NCI-H2171 (cell line): ENCODE measurements at regions not wholly inside any gene's neighbourhood (a gene's known extent, or its start where the extent isn't known, plus 50 kb on each side); places are given as distances from the start of the nearest gene placed in this dataset.
"Not testable (repeated sequence)": the region's sequence is repeated elsewhere in the genome, so short reads cannot be mapped to it uniquely, and the experiment has no call there.

Source experiments
- DNase-seq: peaks from one replicate; lab custom pipeline; 2025; lab: John Stamatoyannopoulos, UW

DNA sequence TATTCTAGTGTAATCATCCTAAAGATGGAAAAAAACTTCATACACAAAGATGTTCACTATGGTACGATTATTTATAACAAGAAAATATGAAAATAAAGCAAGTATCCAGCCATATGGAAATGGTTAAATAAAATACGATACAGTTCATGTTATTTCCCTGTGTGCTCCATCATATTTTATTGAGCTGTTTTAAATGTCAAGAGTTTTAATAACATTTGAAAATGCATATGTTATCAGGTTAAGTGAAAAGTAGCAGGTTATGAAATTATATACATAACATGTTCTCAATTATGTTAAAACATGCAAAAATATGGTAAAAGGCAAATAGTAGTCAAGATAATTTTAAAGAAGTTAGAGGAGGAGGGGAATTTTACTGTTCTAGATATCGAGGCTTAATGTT, 192.0 kb downstream of the HNRNPD start:
- no peak for DNase-seq

DNA sequence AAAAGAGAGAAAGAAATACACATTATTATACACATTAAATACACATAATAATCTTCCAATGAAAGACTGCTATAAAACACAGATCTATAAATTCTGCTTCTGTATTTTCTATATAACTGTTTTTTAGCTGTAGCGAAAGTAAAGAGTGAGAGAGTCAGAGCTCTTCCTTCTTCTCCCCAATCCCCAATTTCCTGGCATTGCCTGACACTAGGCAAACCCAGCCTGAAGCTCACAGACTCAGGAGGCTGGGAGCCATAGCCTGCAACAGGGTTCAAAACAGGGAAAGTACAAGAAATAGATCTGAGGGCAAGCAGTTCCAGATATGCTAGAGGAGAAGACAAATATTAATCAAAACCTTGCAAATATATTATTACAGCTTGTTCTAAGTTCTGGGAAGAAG, 201.6 kb downstream of the HNRNPD start:
- no peak for DNase-seq

DNA sequence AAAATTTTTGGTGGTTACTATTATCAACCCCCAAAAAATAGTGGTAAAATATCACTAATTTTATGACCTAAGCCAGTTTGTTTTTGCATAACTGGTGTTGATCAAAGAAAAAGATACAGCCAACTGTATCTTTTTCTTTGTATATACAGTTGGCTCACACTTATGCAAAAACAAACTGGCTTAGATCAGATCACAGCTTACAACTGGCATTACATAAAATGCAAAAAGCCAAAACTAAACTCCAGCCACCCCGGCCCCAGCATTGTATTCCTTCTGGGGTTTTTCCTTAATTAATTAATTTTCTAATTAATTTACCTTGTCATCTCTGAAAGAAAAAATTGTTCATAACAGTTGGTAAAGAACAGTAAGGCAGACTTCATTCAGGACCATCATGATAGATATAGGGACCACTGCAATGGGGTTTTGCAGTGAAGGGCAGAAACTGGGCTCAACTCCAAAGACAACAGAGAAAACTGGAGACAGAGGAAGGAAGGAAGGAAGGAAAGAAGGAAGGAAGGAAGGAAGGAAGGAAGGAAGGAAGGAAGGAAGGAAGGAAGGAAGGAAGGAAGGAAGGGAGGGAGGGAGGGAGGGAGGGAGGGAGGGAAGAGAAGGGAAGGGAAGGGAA, 202.1 kb downstream of the HNRNPD start:
- no peak for DNase-seq

DNA sequence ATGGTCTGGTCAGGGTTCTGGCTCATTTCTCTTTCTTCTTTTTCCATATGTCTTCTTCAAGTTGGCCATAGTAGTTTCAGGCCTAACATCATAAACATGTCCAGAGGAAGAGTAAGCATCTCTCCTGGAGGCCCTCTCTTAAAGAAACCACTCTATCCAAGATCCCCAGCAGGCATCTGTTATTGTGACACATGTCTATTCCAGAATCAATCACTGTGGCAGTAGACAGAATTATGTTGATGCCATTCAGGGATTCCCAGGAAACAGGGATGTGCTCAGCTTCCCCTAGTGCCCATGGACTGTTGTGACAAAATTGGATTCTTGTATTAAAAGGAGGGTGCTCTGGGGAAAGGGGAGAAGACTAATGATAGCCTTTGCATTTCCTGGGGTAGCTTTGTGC, 224.0 kb downstream of the HNRNPD start:
- DNase-seq, result no peak

DNA sequence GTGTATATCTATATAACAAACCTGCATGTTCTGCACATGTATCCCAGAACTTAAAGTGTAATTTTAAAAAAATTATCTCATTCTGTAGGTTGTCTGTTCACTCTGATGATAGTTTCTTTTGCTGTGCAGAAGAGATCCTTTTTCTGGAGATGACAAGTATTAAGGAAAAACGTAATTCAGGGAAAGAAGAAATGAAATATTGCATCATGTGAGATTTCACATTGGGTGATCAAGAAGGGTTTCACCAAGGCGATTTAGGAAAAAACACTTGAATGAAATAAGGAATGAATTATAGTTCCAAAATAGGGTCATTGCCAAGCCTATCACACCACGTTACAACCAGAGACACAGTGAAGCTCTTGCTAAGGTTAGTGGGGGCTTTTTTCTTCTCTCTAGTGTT, 227.9 kb downstream of the HNRNPD start:
- no peak for DNase-seq

DNA sequence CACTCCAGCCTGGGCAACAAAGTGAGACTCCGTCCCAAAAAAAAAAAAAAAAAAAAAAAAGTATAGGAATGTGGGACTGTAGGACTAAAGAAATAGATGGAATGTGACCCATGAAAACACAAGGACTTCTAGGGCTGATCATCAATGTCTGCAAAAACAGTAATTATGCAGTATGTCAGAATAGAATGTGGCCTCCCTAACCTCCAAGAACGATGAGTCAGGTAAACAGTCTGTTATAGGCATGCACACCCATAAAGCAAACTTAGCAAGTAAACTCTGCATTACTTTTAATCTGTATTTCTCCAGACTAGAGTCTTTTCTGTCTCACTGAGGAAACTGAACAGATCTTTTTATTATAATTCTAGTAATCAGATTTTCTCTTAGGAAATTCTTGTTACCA, 233.4 kb downstream of the HNRNPD start:
- no peak for DNase-seq

DNA sequence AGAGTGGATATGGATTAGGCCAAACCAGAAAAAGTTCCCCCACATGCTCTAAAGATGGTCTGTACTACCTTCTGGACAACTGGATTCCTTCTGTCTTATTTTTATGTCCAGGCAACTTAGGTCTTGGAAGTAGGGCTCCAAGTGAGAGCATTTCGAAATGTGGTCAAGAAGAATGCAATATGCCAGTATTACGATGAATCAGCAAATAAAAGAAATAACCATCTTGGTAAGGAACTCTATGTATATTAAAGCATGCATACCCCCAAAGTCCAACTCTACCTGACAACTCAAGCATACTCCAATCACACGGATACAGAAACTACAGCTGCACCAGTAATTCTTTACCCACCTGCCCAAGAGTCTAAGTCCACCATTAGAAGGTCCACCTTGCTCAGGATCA, 234.5 kb downstream of the HNRNPD start:
- no peak for DNase-seq

DNA sequence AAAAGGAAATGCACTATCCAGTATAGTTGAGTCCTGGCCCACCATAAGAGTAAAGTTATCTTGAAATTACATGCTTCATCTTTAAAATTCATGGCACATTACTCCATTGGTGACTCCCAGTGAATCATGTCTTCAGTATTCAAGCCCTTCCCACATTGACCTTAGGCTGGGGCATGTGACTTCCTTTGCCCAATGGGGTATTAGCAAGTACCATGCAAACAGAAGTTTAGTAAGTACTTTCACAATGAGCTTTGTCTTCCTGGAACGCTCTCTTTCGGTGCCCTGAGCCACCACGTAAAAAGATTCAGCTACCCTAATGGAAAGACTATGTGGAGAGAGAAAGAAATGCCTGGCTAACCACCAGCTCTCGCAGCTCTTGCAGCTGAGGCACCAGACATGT, 235.4 kb downstream of the HNRNPD start:
- DNase-seq, result no peak

DNA sequence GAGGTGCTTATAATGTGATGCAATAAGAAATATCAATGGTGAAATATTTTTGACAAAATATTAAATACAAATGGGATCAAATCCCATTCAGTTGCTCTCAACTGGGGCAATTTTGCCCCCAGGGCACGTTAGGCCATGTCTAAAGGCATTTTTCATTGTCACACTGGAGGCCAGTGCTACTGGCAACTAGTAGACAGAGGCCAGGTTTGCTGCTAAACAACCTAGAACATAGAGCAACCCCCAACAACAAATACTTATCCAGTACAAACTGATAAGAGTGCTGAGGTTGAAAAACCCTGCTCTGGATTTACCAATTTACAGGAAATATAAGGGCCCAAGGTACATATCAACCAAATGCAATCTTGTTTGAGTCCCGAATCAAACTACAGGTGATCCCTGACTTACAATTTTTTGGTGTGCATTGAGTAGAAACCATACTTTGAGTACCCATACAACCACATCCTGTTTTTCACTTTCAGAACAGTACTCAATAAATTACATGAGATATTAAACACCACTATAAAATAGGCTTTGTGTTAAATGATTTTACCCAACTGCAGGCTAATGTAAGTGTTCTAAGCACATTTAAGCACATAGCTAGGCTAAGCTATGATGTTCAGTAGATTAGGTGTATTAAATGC, 237.5 kb downstream of the HNRNPD start:
- DNase-seq, result no peak

DNA sequence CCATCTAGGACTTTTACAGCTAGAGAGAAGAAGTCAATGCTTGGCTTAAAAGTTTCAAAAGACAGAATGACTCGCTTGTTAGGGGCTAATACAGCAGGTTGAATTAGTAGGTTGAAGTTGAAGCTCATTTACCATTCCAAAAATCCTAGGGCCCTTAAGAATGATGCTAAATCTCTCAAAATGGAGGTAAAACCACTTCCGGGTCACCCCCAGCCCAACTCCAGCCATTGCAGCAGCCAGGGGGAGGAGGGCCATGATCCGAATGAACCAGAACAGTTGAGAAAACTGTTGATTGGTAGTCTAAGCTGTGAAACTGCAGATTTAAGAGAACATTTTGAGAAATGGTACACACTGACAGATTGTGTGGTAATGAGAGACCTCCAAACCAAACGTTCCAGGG, 245.4 kb downstream of the HNRNPD start:
- DNase-seq, result no peak

DNA sequence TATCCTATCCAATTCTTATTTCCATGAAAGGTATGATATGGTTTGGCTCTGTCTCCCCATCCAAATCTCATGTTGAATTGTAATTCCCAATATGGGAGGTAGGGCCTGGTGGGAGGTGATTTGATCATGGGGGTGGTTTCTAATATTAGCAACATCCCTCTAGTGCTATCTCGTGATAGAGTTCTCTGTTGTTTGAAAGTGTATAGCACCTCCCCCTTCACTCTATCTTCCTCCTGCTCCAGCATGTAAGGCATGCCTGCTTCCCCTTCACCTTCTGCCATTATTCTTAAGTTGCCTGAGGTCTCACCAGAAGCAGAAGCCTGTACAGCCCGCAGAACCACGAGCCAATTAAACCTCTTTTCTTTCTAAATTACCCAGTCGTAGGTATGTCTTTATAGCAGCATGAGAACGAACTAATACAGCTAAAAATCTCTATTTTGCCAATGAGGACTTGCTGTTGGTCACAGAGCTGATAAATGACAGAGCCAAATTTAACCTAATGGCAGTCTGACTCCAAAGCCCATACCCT, 247.2 kb downstream of the HNRNPD start:
- DNase-seq, result no peak

DNA sequence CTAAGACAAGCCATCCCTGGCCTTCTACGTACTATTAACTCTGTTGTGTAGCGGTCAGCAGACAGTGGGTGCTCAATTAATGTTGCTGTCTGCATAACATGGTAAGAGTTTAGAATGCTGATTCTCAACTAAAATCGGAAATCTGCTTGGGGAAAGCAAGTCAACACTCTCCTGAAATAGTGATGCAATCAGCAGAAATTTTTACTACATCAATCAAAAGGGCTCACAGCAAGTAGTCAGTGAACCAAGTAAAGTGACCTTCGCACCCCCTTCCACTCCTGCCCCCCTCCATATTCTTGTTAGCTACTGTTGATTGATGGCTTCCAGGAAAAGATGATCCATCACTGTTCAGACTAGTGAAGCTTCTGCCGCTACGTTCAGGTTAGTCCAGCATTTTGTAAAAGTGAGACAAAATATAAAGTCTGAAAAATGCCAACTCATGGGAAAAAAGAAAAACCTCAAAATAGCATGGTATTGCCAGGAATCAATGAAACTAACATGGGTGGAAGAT, 247.9 kb downstream of the HNRNPD start:
- no peak for DNase-seq

DNA sequence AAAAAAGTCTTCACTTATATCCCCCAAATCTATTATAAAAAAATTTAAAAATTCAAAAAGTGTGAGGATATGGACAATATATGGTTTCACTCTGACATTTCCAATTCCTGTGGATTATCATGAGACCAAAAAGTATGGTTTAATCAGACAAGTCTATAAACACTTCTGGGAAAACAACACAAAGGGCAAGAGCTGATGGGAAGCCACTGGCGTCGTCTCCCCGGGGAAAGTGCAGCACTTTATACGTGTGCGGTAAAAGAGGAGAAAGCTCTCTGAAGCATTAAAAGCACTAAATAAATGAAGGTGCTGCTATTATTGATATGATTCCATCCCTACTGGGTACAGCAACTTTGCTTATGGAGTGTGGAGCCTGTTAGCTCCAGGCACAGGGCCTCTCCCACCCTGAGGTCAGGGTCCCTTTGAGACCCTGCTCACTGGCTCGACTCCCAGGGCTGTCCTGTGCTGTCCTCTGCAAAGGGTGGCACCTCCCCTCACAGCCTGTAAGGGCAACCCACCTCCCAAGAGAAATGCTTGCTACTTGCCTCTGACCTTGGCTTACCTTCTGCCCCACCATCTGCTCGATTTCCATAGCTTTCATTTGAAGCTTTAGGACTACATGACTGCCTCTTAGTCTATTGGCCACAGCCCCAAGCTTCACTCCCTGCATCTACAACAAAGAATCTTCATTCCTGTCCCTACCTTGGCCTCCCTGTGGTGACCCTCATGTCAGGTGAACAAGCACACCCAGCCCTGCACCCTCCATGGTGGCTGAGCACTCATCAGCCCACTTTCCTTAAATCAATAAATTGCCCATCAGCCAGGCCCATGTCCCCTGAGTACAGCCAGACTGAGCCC, 248.6 kb downstream of the HNRNPD start:
- DNase-seq, result no peak

DNA sequence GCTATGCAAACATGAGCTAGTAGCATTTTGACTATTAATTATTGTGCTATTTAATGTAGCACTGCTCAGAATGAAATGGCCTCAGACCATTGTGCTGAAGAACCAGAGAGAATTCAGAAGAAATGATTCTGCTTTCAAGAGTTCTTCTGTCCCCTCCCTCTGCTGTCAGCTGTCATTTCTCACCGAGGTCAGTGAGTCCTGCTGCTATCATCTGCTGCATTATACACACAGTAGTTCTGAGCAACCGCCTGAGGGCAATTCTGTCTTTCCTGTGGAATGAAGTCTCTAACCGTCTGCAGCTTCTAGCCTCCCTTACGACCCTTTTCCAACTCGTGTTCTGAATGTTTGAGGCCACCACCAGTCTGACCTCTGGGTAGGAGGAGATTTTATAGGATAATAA, 249.4 kb downstream of the HNRNPD start:
- DNase-seq, result no peak

DNA sequence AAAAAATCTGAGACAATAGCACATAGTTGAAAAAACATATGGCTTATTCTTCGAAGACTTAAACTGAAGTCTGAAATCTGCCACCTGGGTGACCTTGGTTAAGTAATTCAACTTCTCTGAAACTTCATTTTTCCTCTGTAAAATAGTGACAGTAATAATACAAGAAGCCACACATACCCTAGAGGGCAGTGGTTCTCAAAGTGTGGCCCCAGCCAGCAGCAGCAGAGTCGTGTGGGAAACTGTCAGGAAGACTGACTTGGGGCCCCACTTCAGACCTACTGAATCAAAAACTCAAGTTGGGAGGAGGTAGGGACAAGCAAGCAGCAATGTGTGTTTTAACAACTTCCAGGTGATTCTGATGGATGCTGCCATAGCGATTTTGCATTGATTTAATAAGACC, 249.9 kb downstream of the HNRNPD start:
- no peak for DNase-seq

DNA sequence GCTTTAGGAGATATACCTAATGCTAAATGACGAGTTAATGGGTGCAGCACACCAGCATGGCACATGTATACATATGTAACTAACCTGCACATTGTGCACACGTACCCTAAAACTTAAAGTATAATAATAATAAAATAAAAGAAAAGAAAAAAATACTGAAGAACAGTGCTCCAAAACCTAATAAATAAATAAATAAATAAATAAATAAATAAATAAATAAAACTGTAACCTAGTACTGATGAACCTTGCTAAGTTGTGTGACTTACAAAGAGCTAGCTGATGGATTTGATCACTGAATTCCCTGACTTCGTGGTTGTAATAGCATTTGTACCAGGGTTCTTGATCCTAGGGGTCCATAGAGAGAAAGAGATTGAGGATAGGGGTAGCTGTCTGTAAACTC, 258.6 kb downstream of the HNRNPD start:
- DNase-seq, result not testable (repeated sequence)

DNA sequence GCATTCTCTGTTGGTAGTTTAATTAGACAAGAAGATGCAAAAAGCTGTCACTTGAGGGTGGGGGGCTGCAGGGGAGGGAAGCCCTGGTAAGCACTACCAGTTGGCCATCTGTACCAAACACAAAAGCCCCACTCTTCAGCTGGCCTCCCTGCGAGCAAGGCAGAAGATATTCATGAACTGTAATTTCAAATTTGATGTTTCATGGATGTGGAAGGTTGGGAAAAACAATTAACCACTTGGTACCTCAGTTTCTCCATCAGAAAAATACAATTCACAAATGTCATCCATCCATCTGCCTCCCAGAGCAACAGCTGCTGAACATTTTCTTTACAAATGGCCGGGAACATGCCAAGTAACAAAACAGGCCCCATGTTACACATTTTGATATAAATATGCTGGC, 265.3 kb downstream of the HNRNPD start:
- DNase-seq, result no peak

DNA sequence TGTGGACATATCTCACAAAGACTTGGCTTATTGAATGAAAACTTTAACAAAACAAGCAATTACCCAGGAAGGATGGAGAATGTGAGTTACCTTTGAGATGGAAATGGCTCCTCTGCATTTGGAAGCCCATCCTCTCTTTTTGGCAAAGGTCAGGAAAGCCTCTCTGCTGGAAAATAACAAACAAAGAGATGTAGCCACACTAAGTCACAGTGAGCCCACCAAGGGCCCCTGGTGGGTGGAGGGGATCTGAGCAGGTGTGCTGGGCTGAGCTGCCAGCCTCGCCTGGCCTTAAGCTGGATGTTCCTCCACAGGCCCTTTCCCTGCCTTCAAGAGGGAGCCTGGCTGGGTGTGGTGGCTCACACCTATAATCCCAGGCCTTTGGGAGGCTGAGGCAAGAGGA, 269.2 kb downstream of the HNRNPD start:
- DNase-seq, result no peak

DNA sequence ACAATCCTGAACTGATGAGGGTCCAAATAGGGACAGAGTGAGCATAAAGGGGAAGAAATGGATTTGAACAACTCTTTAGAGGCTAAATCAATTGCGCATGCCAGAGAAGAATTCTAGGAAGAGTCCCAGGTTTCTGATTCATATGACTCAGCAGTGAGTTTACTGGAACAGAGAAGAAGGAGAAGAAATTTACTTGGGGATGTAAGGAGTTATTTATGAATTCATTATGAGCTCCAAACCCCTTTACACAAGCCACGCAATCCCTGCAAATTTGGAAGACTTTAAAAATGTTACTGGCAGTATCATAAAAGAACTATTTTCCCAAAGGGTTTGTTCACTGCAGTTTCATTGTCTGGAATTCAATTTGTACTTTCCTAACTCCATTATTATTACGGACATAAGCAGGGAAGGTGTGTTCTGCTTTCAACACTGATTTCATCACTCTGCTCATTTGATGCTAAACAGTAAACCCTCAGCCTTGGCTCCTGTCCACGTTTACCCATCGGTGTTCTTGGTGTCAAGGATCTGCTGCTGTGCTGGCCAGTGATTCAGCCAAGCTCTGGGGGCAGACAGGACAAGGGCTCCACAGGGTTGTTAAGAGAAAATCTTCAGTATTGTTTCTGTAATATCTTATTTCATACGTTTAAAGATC, 273.7 kb downstream of the HNRNPD start:
- no peak for DNase-seq

DNA sequence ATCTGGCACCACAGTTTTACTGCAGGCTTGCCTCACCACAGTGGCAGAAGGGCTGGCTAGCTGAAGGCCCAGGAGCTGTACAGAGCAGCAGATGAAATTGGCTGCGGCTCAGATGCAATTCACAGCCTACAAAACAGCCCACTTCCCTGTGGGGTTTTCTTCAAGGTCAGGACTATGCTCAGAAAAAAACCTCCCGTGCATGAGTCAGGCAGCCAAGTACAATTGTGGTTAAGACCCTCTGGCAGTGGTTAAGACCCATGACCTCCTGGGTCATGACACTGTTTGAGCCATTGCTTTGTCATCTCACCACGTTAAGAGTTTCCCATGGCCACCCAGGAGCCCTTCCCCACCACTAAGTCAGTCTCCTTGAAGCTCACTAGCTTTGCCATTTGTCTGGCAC, 276.3 kb downstream of the HNRNPD start:
- no peak for DNase-seq

DNA sequence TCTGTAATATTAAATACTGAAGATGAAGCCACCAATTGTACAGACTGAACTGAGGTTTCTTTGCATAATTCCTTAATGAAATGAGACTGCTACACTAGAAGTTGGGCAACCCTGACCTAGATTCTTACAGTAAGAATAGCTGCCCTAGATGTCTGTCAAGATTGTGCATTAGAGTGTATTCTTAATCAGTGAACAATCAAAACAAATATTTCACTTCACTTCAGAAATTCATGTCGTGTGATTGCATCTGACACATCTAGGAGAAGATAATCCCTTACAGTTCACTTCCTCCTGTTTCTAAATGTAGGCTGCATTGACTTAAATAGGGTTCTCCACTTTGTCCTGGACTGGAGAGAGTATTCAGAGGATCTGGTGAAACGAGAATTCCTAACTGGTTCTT, 283.1 kb downstream of the HNRNPD start:
- no peak for DNase-seq

DNA sequence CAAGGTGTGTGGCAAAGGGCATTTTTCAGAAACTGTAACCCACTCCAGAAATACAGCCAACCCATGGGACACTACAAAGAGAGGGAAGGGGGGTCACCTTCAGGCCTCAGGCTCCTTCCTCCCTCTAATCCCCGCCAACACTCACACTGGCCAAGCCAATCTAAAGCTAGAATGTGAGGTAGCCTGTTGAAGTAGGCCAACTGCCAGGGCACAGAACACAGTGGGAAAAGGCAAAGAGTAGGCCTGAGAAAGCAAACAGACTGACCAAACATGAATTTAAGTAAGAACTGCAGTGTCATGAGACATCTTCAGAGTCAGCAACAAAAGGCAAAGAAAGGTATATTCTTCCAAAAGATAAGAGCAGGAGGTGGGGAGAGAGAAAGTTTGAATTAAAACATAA, 289.0 kb downstream of the HNRNPD start:
- DNase-seq, result no peak
